GM18508 (cell line): ENCODE measurements at regions not wholly inside any gene's neighbourhood (a gene's known extent, or its start where the extent isn't known, plus 50 kb on each side); places are given as distances from the start of the nearest gene placed in this dataset.
"Not testable (repeated sequence)": the region's sequence is repeated elsewhere in the genome, so short reads cannot be mapped to it uniquely, and the experiment has no call there.

Experiments
- ATAC-seq: cut with Tn5 transposase; IDR thresholded peaks from one replicate; pipeline ENCODE4 v1.9.1; 2021; ENCODE audit warnings: moderate number of reproducible peaks; ENCODE audit not compliant: insufficient read depth, unreplicated experiment

GRCh38 chr5:125057912-125058826, 311.7 kb upstream of the ZNF608 start:
- no peak for ATAC-seq

DNA sequence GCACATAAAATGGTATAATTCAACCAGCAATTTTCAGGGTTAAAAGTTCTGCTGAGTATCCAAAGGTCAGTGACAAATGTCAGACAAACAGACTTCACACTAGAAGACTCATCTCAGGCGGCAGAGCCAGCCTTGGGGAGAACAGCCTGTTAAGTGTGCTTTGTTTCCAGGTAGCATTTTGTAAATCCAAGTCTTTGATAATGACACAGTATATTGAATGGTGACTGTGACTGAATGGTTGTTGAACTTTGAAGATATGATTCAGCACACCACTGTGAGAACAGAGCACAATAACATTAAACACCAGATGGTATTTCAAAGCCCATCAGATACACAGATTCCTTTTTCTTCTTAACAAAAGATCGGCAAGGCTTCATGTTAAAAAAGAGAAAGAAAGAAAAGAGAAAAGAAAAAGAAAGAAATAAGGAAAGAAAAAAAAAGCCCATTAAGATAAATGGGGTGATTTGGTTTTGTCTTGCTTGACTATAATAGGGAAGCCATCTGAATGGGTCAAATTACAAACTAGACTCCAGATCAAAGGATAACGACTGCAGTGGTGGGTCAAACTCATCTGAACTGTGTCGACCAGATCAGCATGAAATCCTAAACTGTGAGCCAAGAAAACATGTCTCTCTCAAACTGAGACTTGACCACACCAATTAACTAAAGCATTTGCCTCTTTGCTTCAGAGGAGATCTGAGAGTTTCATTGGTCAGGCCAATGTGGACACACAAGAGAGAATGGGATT, 313.0 kb upstream of the ZNF608 start:
- no peak for ATAC-seq

- ATAC-seq, result no peak
Observed at GRCh38 chr5:125061726-125062125, 315.3 kb upstream of the ZNF608 start.

DNA sequence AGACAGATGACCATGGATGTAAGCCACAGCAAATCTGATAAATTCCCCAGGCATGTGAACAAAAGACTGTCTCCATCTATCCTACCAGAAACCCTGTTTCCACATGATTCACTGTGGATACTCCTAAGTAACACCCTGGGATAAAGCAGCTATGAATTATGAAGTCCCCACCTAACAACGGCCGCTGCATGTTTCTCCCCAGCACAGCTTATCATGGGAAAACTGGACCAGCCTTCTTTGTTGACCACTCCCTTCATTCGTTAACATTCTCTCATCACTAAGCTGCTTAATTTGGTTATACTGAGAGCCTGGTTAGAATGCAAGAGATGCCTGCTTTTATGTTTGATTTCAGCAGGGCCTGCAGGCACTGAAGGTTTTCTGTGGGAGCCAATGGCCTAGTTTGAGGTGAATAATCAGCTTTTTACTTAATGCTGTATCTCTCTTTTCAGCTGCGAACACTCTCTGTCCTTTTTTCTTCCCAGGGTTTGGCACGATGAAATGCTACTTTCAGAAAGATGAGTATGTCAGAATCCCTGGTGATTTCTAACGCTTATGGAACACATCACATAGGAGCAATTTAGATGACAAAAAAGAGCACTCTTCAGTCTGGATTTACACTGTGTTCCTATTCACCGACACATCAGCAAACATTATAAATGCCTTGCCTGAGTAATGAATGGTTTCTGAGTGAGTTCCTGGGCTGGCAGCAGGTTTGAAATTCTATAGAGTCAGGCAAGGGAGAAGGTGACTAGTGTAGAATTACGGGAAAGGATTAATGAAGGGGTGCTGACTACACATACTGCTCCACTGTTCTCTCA, 318.4 kb upstream of the ZNF608 start:
- ATAC-seq, result no peak

DNA sequence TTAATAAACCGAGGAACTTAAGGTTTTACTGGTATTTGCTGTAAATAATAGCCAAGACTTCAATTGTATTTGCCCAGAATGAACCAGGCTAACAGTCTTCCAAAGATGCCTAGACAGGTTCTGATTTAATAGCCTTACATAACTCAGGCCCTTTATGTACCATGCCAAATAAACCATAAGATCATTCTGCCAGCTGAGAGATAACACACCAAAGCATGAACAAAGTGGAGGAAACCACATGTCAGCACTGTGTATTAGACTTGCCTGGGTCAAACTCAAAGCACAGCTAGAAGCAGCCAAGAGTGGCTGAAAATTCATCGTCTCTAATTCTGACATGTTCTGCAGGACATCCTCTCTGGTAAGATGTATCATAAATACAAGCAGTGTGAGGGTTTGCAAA, 319.3 kb upstream of the ZNF608 start:
- ATAC-seq, result no peak

GRCh38 chr5:125070961-125071360, 324.5 kb upstream of the ZNF608 start:
- ATAC-seq, result no peak

DNA sequence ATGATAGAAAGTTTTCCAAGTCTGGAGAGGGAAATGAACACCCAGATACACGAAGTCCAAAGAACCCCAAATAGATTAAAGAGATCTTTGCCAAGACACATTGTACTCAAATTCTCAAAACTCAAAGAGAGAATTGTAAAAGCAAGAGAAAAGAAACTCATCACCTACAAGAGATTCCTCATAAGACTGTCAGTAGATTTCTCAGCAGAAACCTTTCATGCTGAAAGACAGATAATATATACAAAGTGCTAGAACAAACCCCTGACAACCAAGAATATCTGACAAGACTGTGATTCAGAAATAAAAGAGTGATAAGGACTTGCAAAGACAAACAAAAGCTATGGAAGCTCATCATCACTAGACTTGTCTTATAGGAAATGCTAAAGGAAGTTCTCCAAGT, 326.7 kb upstream of the ZNF608 start:
- no peak for ATAC-seq

DNA sequence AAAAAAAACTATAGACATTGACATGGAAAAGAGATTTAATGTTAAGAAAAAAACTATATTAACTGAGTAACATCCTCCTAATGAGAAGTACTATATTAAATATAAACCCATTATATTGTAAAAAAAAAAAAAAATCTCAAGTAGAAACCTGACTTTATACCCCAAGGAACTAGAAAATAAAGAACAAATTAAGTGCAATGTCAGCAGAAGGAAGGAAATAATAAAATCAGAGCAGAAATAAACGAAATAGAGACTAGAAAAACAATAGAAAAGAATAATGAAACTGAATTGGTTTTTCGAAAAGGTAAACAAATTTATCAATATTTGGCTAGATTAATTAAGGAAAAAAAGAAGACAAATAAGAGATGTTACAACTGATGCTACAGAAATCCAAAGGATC, 329.1 kb upstream of the ZNF608 start:
- no peak for ATAC-seq

DNA sequence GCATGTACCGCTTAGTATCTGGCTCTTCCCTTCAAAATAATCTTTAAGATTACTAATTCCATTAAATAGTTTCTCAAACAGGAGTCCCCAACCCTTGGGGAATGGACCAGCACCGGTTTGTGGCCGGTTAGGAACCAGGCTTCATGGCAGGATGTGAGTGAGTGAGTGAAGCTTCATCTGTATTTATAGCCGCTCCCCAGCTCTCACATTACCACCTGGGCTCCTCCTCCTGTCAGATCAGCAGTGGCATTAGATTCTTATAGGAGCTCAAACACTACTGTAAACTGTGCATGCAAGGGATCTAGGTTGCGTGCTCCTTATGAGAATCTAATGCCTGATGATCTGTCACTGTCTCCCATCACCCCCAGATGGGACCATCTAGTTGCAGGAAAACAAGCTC, 332.6 kb upstream of the ZNF608 start:
- ATAC-seq, result not testable (repeated sequence)

- no peak for ATAC-seq
Observed at GRCh38 chr5:125081101-125081500, 334.7 kb upstream of the ZNF608 start.

- ATAC-seq, result no peak
Observed at GRCh38 chr5:125083981-125084380, 337.5 kb upstream of the ZNF608 start.

GRCh38 chr5:125085797-125086505, 339.5 kb upstream of the ZNF608 start:
- no peak for ATAC-seq

- no peak for ATAC-seq
Observed at GRCh38 chr5:125088522-125089105, 342.2 kb upstream of the ZNF608 start.

- not testable (repeated sequence) for ATAC-seq
Observed at GRCh38 chr5:125092138-125092537, 345.7 kb upstream of the ZNF608 start.

- ATAC-seq, result no peak
Observed at GRCh38 chr5:125093776-125094175, 347.3 kb upstream of the ZNF608 start.

GRCh38 chr5:125100342-125100741, 353.9 kb upstream of the ZNF608 start:
- ATAC-seq, result no peak

GRCh38 chr5:125100951-125101350, 354.5 kb upstream of the ZNF608 start:
- ATAC-seq, result no peak

DNA sequence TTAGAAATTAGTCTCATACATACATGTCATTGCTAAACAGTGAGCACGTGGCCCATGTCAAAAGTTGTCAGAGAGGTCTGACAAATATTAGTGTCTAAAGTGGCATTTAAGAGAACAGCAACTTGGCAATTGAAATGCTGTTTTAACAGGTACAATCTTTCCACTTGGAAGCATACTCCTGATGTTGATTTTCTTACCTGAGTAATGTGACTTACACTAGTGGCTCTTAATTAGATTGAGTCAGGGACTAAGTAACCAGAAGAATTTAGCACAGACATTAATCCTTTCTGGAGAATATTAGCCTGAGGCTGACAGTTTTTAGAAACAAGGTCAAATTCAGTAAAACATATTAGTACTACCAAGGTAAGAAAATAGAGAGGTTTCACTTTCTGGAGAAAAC, 357.0 kb upstream of the ZNF608 start:
- no peak for ATAC-seq

DNA sequence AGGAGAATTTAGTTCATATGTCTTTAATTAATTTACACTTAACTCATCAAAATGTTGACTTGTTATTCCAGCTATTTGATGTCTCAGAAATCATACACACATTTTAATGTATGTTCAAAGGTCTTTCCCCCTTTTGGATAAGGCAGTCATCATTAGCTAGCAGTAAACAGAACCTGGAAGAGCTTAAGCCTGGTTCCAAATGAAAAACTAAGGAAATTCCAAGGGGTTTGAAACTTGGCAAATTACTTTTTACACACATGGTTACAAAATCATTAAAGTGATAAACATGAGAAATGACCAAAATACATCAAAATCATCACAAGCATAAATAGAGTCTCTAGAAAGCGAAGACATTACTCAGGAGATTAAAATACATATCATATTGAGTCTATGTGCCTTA, 359.8 kb upstream of the ZNF608 start:
- ATAC-seq, result no peak

- ATAC-seq, result no peak
Observed at GRCh38 chr5:125106881-125107280, 360.4 kb upstream of the ZNF608 start.
